ENCODE measurements at regions not wholly inside any gene's neighbourhood (a gene's known extent, or its start where the extent isn't known, plus 50 kb on each side); places are given as distances from the start of the nearest gene placed in this dataset.
"Not testable (repeated sequence)": the region's sequence is repeated elsewhere in the genome, so short reads cannot be mapped to it uniquely, and the experiment has no call there.

GRCh38 chr9:61666310-61666709 is 476.5 kb downstream of the SPATA31A7 start:
- DNase-seq (ENCODE audit: low read depth in 1 of 2, low spot score in 1 of 2) = no peak
- H3K27ac ChIP-seq (replicated peaks) = no peak overlapping the region
- no peak overlapping the region for H3K4me3 ChIP-seq (replicated peaks; ENCODE audit: insufficient read depth, low read length)
- H3K27me3 ChIP-seq (ENCODE audit: insufficient read depth, poor library complexity, severe bottlenecking) = no peaks in the 10 kb centered on the region
- TF ChIP-seq SPI1 (IDR thresholded peaks at IDR 0.05; ENCODE audit: borderline replicate concordance, low read depth) (no peak), POLR2AphosphoS5 (IDR thresholded peaks at IDR 0.05; ENCODE audit: low read depth) (no peak), GABPA (IDR thresholded peaks at IDR 0.05; ENCODE audit: low read depth) (no peak)
- TF ChIP-seq, protein P1, sequence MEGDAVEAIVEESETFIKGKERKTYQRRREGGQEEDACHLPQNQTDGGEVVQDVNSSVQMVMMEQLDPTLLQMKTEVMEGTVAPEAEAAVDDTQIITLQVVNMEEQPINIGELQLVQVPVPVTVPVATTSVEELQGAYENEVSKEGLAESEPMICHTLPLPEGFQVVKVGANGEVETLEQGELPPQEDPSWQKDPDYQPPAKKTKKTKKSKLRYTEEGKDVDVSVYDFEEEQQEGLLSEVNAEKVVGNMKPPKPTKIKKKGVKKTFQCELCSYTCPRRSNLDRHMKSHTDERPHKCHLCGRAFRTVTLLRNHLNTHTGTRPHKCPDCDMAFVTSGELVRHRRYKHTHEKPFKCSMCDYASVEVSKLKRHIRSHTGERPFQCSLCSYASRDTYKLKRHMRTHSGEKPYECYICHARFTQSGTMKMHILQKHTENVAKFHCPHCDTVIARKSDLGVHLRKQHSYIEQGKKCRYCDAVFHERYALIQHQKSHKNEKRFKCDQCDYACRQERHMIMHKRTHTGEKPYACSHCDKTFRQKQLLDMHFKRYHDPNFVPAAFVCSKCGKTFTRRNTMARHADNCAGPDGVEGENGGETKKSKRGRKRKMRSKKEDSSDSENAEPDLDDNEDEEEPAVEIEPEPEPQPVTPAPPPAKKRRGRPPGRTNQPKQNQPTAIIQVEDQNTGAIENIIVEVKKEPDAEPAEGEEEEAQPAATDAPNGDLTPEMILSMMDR (IDR thresholded peaks at IDR 0.05; ENCODE audit: insufficient read depth, low read length) = no peak
- TF ChIP-seq, protein P2, sequence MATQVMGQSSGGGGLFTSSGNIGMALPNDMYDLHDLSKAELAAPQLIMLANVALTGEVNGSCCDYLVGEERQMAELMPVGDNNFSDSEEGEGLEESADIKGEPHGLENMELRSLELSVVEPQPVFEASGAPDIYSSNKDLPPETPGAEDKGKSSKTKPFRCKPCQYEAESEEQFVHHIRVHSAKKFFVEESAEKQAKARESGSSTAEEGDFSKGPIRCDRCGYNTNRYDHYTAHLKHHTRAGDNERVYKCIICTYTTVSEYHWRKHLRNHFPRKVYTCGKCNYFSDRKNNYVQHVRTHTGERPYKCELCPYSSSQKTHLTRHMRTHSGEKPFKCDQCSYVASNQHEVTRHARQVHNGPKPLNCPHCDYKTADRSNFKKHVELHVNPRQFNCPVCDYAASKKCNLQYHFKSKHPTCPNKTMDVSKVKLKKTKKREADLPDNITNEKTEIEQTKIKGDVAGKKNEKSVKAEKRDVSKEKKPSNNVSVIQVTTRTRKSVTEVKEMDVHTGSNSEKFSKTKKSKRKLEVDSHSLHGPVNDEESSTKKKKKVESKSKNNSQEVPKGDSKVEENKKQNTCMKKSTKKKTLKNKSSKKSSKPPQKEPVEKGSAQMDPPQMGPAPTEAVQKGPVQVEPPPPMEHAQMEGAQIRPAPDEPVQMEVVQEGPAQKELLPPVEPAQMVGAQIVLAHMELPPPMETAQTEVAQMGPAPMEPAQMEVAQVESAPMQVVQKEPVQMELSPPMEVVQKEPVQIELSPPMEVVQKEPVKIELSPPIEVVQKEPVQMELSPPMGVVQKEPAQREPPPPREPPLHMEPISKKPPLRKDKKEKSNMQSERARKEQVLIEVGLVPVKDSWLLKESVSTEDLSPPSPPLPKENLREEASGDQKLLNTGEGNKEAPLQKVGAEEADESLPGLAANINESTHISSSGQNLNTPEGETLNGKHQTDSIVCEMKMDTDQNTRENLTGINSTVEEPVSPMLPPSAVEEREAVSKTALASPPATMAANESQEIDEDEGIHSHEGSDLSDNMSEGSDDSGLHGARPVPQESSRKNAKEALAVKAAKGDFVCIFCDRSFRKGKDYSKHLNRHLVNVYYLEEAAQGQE (IDR thresholded peaks at IDR 0.05; ENCODE audit: insufficient replicate concordance, low read depth) = no peak

- TF ChIP-seq SPI1 (IDR thresholded peaks at IDR 0.05; ENCODE audit: borderline replicate concordance, low read depth) (no peak), POLR2AphosphoS5 (IDR thresholded peaks at IDR 0.05; ENCODE audit: low read depth) (no peak), GABPA (IDR thresholded peaks at IDR 0.05; ENCODE audit: low read depth) (no peak)
- TF ChIP-seq, protein P2 (IDR thresholded peaks at IDR 0.05; ENCODE audit: insufficient replicate concordance, low read depth) = no peak
- TF ChIP-seq, protein P1 (IDR thresholded peaks at IDR 0.05; ENCODE audit: insufficient read depth, low read length) = no peak
- H3K27me3 ChIP-seq (ENCODE audit: insufficient read depth, poor library complexity, severe bottlenecking) = no peaks in the 10 kb centered on the region
- DNase-seq (ENCODE audit: low read depth in 1 of 2, low spot score in 1 of 2) = no peak
- no peak overlapping the region for H3K4me3 ChIP-seq (replicated peaks; ENCODE audit: insufficient read depth, low read length)
- no peak overlapping the region for H3K27ac ChIP-seq (replicated peaks)
These were observed 477.1 kb downstream of the SPATA31A7 start for GRCh38 chr9:61666849-61667371.

- TF ChIP-seq SPI1 (IDR thresholded peaks at IDR 0.05; ENCODE audit: borderline replicate concordance, low read depth) (no peak), POLR2AphosphoS5 (IDR thresholded peaks at IDR 0.05; ENCODE audit: low read depth) (no peak), GABPA (IDR thresholded peaks at IDR 0.05; ENCODE audit: low read depth) (no peak)
- TF ChIP-seq, protein P2 (IDR thresholded peaks at IDR 0.05; ENCODE audit: insufficient replicate concordance, low read depth) = no peak
- TF ChIP-seq, protein P1 (IDR thresholded peaks at IDR 0.05; ENCODE audit: insufficient read depth, low read length) = no peak
- no peak overlapping the region for H3K27ac ChIP-seq (replicated peaks)
- DNase-seq (ENCODE audit: low read depth in 1 of 2, low spot score in 1 of 2) = no peak
- H3K27me3 ChIP-seq (ENCODE audit: insufficient read depth, poor library complexity, severe bottlenecking) = no peaks in the 10 kb centered on the region
- no peak overlapping the region for H3K4me3 ChIP-seq (replicated peaks; ENCODE audit: insufficient read depth, low read length)
These were observed 477.8 kb downstream of the SPATA31A7 start for GRCh38 chr9:61667559-61668121.

DNA sequence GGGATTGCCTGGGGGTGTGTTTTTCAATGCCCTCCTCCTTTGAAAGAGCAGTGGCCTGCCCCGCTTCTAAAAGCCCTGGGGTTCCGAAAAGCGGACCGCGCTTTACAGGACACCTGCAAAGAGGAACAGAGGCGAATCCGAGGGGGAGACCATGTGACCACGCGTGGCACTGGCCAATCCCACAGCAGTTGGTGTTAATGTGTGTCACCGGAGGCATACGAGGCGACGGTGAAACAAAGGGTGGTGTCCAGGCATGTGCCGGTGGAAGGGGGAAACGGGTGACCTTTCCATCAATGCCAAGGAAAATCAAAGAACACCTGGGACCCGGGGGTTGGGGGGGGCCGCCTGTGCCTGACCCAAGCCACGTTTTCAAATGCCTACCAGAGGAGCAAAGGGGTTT is 478.4 kb downstream of the SPATA31A7 start:
- not testable (repeated sequence) for H3K4me3 ChIP-seq (replicated peaks; ENCODE audit: insufficient read depth, low read length); DNase-seq (ENCODE audit: low read depth in 1 of 2, low spot score in 1 of 2); H3K27me3 ChIP-seq (ENCODE audit: insufficient read depth, poor library complexity, severe bottlenecking); H3K27ac ChIP-seq (replicated peaks)
